Chondrocyte (in vitro differentiated cells): ENCODE measurements at regions not wholly inside any gene's neighbourhood (a gene's known extent, or its start where the extent isn't known, plus 50 kb on each side); places are given as distances from the start of the nearest gene placed in this dataset.
"Not testable (repeated sequence)": the region's sequence is repeated elsewhere in the genome, so short reads cannot be mapped to it uniquely, and the experiment has no call there.

Source experiments
- DNase-seq: peaks from one replicate; pipeline ENCODE4 v3.0.0; 2021; ENCODE audit warnings: mixed read lengths, low spot score
- H3K27ac Mint-ChIP-seq: one replicate; pipeline ENCODE4 v1.8.0; 2021; ENCODE audit warnings: mild to moderate bottlenecking, moderate library complexity, mixed read lengths; ENCODE audit not compliant: unreplicated experiment
- H3K27me3 Mint-ChIP-seq: 2 replicates; pipeline ENCODE4 v1.8.0; 2021; ENCODE audit warnings: low read depth, mixed read lengths
- H3K36me3 Mint-ChIP-seq: 2 replicates; pipeline ENCODE4 v1.8.0; 2021; ENCODE audit warnings: low read depth, mixed read lengths
- H3K4me1 Mint-ChIP-seq: 2 replicates; pipeline ENCODE4 v1.8.0; 2021; ENCODE audit warnings: low read depth, mild to moderate bottlenecking, mixed read lengths
- H3K4me3 Mint-ChIP-seq: one replicate; pipeline ENCODE4 v1.8.0; 2021; ENCODE audit warnings: mild to moderate bottlenecking, moderate library complexity, mixed read lengths; ENCODE audit not compliant: unreplicated experiment
- H3K9me3 Mint-ChIP-seq: 2 replicates; pipeline ENCODE4 v1.8.0; 2021; ENCODE audit warnings: low read depth, mixed read lengths

GRCh38 chr2:97431169-97431725 is 158.4 kb downstream of the ANKRD36B start:
- not testable (repeated sequence) for H3K36me3 Mint-ChIP-seq, H3K27me3 Mint-ChIP-seq, H3K27ac Mint-ChIP-seq, H3K4me3 Mint-ChIP-seq, DNase-seq, H3K4me1 Mint-ChIP-seq, H3K9me3 Mint-ChIP-seq

- DNase-seq, H3K27ac Mint-ChIP-seq, H3K4me3 Mint-ChIP-seq, H3K4me1 Mint-ChIP-seq, H3K27me3 Mint-ChIP-seq, H3K9me3 Mint-ChIP-seq, H3K36me3 Mint-ChIP-seq: not testable (repeated sequence)
Observed at GRCh38 chr2:97422376-97422775, 167.3 kb downstream of the ANKRD36B start.

GRCh38 chr2:97406340-97406739 is 183.3 kb downstream of the ANKRD36B start:
- H3K36me3 Mint-ChIP-seq, H3K27ac Mint-ChIP-seq, H3K9me3 Mint-ChIP-seq, DNase-seq, H3K27me3 Mint-ChIP-seq, H3K4me1 Mint-ChIP-seq, H3K4me3 Mint-ChIP-seq: not testable (repeated sequence)

GRCh38 chr2:97405172-97405737 is 184.4 kb downstream of the ANKRD36B start:
- H3K27me3 Mint-ChIP-seq, H3K36me3 Mint-ChIP-seq, H3K27ac Mint-ChIP-seq, H3K9me3 Mint-ChIP-seq, H3K4me1 Mint-ChIP-seq, DNase-seq, H3K4me3 Mint-ChIP-seq: not testable (repeated sequence)

- not testable (repeated sequence) for H3K9me3 Mint-ChIP-seq, H3K27me3 Mint-ChIP-seq, H3K27ac Mint-ChIP-seq, H3K4me3 Mint-ChIP-seq, H3K4me1 Mint-ChIP-seq, H3K36me3 Mint-ChIP-seq, DNase-seq
Observed at GRCh38 chr2:97402678-97403077, 187.0 kb downstream of the ANKRD36B start.

GRCh38 chr2:97395691-97396090 is 194.0 kb downstream of the ANKRD36B start:
- H3K4me3 Mint-ChIP-seq, H3K36me3 Mint-ChIP-seq, H3K9me3 Mint-ChIP-seq, H3K27ac Mint-ChIP-seq, H3K4me1 Mint-ChIP-seq, H3K27me3 Mint-ChIP-seq, DNase-seq: not testable (repeated sequence)

- H3K9me3 Mint-ChIP-seq, H3K36me3 Mint-ChIP-seq, H3K4me3 Mint-ChIP-seq, H3K27me3 Mint-ChIP-seq, DNase-seq, H3K27ac Mint-ChIP-seq, H3K4me1 Mint-ChIP-seq: not testable (repeated sequence)
Observed at GRCh38 chr2:97385803-97386202, 203.9 kb downstream of the ANKRD36B start.

- H3K36me3 Mint-ChIP-seq, H3K27me3 Mint-ChIP-seq: not testable (repeated sequence)
Observed at GRCh38 chr2:97375913-97376312, 213.8 kb downstream of the ANKRD36B start.

GRCh38 chr2:97374426-97374825 is 215.3 kb downstream of the ANKRD36B start:
- H3K9me3 Mint-ChIP-seq, H3K27ac Mint-ChIP-seq, H3K4me1 Mint-ChIP-seq, H3K36me3 Mint-ChIP-seq, DNase-seq, H3K27me3 Mint-ChIP-seq, H3K4me3 Mint-ChIP-seq: not testable (repeated sequence)

More at GRCh38 chr2:97375913-97376312, 213.8 kb downstream of the ANKRD36B start:
- not testable (repeated sequence) for H3K4me1 Mint-ChIP-seq, H3K4me3 Mint-ChIP-seq, H3K27ac Mint-ChIP-seq, H3K9me3 Mint-ChIP-seq, DNase-seq

- H3K9me3 Mint-ChIP-seq, H3K4me1 Mint-ChIP-seq, H3K27ac Mint-ChIP-seq, H3K4me3 Mint-ChIP-seq, H3K36me3 Mint-ChIP-seq, DNase-seq, H3K27me3 Mint-ChIP-seq: not testable (repeated sequence)
Observed at GRCh38 chr2:97363159-97363558, 226.5 kb downstream of the ANKRD36B start.
